Karpas-422 (cell line): ENCODE measurements at regions not wholly inside any gene's neighbourhood (a gene's known extent, or its start where the extent isn't known, plus 50 kb on each side); places are given as distances from the start of the nearest gene placed in this dataset.

ENCODE experiments used
- DNase-seq: peaks from one replicate; pipeline ENCODE4 v3.0.0-alpha.2; 2015
- H2AFZ ChIP-seq: fragments of 200-600 bp; sonication (generic); 2 replicates; pipeline ENCODE4 v1.6.1; 2014; ENCODE audit warnings: antibody characterized with exemption, low read length, mixed read lengths
- H3K27ac ChIP-seq: fragments of 200-600 bp; sonication (generic); 2 replicates; pipeline ENCODE4 v1.5.1; 2014; ENCODE audit warnings: mild to moderate bottlenecking, low read length, moderate library complexity
- H3K27me3 ChIP-seq: fragments of 200-600 bp; sonication (generic); 2 replicates; pipeline ENCODE4 v1.6.1; 2014; ENCODE audit warnings: low read length, mixed read lengths
- H3K36me3 ChIP-seq: fragments of 200-600 bp; sonication (generic); 2 replicates; pipeline ENCODE4 v1.6.1; 2014; ENCODE audit warnings: low read length, mixed read lengths; ENCODE audit not compliant: insufficient read depth
- H3K4me1 ChIP-seq: fragments of 200-600 bp; sonication (generic); 2 replicates; pipeline ENCODE4 v1.6.1; 2014; ENCODE audit warnings: mild to moderate bottlenecking, low read length, mixed read lengths
- H3K4me2 ChIP-seq: fragments of 200-600 bp; sonication (generic); 2 replicates; pipeline ENCODE4 v1.6.1; 2014; ENCODE audit warnings: low read length, low read depth, mild to moderate bottlenecking; ENCODE audit not compliant: poor library complexity, severe bottlenecking
- H3K4me3 ChIP-seq: fragments of 200-600 bp; sonication (generic); 2 replicates; pipeline ENCODE4 v1.5.1; 2014; ENCODE audit warnings: mild to moderate bottlenecking, antibody characterized with exemption, low read length, mixed read lengths
- H3K79me2 ChIP-seq: fragments of 200-600 bp; sonication (generic); 2 replicates; pipeline ENCODE4 v1.6.1; 2014; ENCODE audit warnings: mild to moderate bottlenecking, low read length, mixed read lengths
- H3K9ac ChIP-seq: fragments of 200-600 bp; sonication (generic); 2 replicates; pipeline ENCODE4 v1.6.0; 2014; ENCODE audit warnings: low read length
- H3K9me2 ChIP-seq: fragments of 200-600 bp; sonication (generic), shearing (Covaris generic); replicated peaks from 2 replicates; pipeline ENCODE4 v1.6.0; 2014; ENCODE audit warnings: mild to moderate bottlenecking, low read length, moderate library complexity; ENCODE audit not compliant: insufficient read depth
- H3K9me3 ChIP-seq: fragments of 300-700, 200-600 bp; sonication (generic); 2 replicates; pipeline ENCODE4 v1.6.1; 2014; ENCODE audit warnings: low read length, mixed read lengths
- H4K20me1 ChIP-seq: fragments of 200-600 bp; sonication (generic); 2 replicates; pipeline ENCODE4 v1.6.1; 2014; ENCODE audit warnings: mild to moderate bottlenecking, antibody characterized with exemption, low read length, low read depth; ENCODE audit not compliant: insufficient read depth

- DNase-seq = no peak
- H3K27ac ChIP-seq = no peak overlapping the region
- no peaks in the 10 kb centered on the region for H3K36me3 ChIP-seq
- H3K27me3 ChIP-seq = no peaks in the 10 kb centered on the region
- H2AFZ ChIP-seq = no peak overlapping the region
- H3K4me2 ChIP-seq = no peak overlapping the region
- peaks cover 6% of the 10 kb centered on the region for H3K4me1 ChIP-seq
- no peak overlapping the region for H3K4me3 ChIP-seq
- no peaks in the 10 kb centered on the region for H4K20me1 ChIP-seq
- H3K79me2 ChIP-seq = no peaks in the 10 kb centered on the region
- H3K9ac ChIP-seq = no peak overlapping the region
- no peaks in the 10 kb centered on the region for H3K9me2 ChIP-seq
- no peaks in the 10 kb centered on the region for H3K9me3 ChIP-seq
Measured at GRCh38 chr10:30759423-30759822, 129.9 kb upstream of the LYZL2 start.

GRCh38 chr10:30758338-30758737 is 128.8 kb upstream of the LYZL2 start:
- Histone ChIP-seq H3K9ac (no peak overlapping the region), H3K9me2 (no peaks in the 10 kb centered on the region), H3K4me1 (peaks cover 6% of the 10 kb centered on the region), H3K4me3 (no peak overlapping the region), H3K36me3 (no peaks in the 10 kb centered on the region), H3K79me2 (no peaks in the 10 kb centered on the region), H3K9me3 (no peaks in the 10 kb centered on the region), H2AFZ (no peak overlapping the region), H4K20me1 (no peaks in the 10 kb centered on the region), H3K4me2 (no peak overlapping the region), H3K27me3 (no peaks in the 10 kb centered on the region), H3K27ac (no peak overlapping the region)
- DNase-seq = no peak

GRCh38 chr10:30756896-30757295 is 127.3 kb upstream of the LYZL2 start:
- no peaks in the 10 kb centered on the region for H3K79me2 ChIP-seq
- no peak for DNase-seq
- H3K4me2 ChIP-seq = no peak overlapping the region
- no peaks in the 10 kb centered on the region for H3K9me3 ChIP-seq
- no peaks in the 10 kb centered on the region for H3K9me2 ChIP-seq
- no peak overlapping the region for H3K9ac ChIP-seq
- no peak overlapping the region for H3K27ac ChIP-seq
- no peaks in the 10 kb centered on the region for H4K20me1 ChIP-seq
- H3K36me3 ChIP-seq = no peaks in the 10 kb centered on the region
- H2AFZ ChIP-seq = no peak overlapping the region
- no peak overlapping the region for H3K4me3 ChIP-seq
- H3K27me3 ChIP-seq = no peaks in the 10 kb centered on the region
- peaks cover 6% of the 10 kb centered on the region for H3K4me1 ChIP-seq

DNA sequence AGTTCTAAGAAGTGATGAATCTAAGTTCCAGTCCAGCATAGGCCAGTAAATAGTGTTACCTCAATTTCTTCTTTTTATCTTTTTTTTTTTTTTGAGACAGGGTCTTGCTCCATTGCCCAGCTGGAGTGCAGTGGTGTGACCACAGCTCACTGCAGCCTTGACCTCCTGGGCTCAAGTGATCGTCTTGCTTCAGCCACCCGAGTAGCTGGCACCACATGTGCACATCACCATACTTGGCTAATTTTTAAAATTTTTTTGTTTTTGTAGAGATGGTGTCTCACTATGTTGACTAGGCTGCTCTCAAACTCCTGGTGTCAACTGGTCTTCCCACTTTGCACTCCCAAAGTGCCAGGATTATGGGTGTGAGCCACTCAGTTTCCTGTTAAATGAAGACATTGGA is 126.6 kb upstream of the LYZL2 start:
- Histone ChIP-seq H3K9me2 (no peaks in the 10 kb centered on the region), H4K20me1 (no peaks in the 10 kb centered on the region), H3K4me3 (no peak overlapping the region), H3K4me1 (peaks cover 12% of the 10 kb centered on the region), H3K9me3 (no peaks in the 10 kb centered on the region), H2AFZ (no peak overlapping the region), H3K27ac (no peak overlapping the region), H3K27me3 (no peaks in the 10 kb centered on the region), H3K4me2 (no peak overlapping the region), H3K9ac (no peak overlapping the region), H3K36me3 (no peaks in the 10 kb centered on the region), H3K79me2 (no peaks in the 10 kb centered on the region)
- no peak for DNase-seq

GRCh38 chr10:30755441-30755953 is 125.9 kb upstream of the LYZL2 start:
- no peak for DNase-seq
- H3K36me3 ChIP-seq = no peaks in the 10 kb centered on the region
- no peaks in the 10 kb centered on the region for H3K9me3 ChIP-seq
- H4K20me1 ChIP-seq = no peaks in the 10 kb centered on the region
- H3K4me3 ChIP-seq = no peak overlapping the region
- H3K79me2 ChIP-seq = no peaks in the 10 kb centered on the region
- H3K27me3 ChIP-seq = no peaks in the 10 kb centered on the region
- H3K27ac ChIP-seq = no peak overlapping the region
- no peak overlapping the region for H3K4me2 ChIP-seq
- H3K4me1 ChIP-seq = peaks cover 19% of the 10 kb centered on the region
- H2AFZ ChIP-seq = no peak overlapping the region
- no peaks in the 10 kb centered on the region for H3K9me2 ChIP-seq
- H3K9ac ChIP-seq = no peak overlapping the region

DNA sequence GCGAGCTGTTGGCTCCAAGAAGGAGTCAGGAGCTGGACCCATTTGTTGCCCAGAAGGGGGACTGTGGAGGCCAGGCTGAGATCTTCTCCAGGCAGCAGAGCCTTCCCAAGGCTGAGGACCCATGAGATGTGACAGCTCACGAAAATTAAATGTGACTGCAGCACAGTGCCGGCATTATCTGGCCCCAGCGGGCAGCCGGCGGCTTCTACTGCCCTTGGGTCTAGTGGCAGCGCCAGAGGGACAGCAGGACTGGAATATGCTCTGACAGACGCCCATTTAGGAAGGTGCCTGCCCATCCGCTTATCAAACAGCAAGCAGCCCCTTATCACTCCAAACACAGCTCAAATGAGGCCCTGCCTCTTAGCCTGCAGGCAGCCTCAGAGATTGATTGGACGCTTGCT is 122.9 kb upstream of the LYZL2 start:
- Histone ChIP-seq H3K27me3 (no peaks in the 10 kb centered on the region), H3K9me3 (no peaks in the 10 kb centered on the region), H3K27ac (no peak overlapping the region), H3K79me2 (no peaks in the 10 kb centered on the region), H4K20me1 (no peaks in the 10 kb centered on the region), H3K4me1 (peaks cover 14% of the 10 kb centered on the region), H3K4me2 (no peak overlapping the region), H3K9ac (no peak overlapping the region), H3K36me3 (no peaks in the 10 kb centered on the region), H2AFZ (no peak overlapping the region), H3K9me2 (no peaks in the 10 kb centered on the region), H3K4me3 (no peak overlapping the region)
- no peak for DNase-seq

- Histone ChIP-seq H3K79me2 (no peaks in the 10 kb centered on the region), H2AFZ (peak overlapping the region; percentile 63; the same call in 1 of the 2 replicates)
Measured at GRCh38 chr10:30751678-30752331, 122.3 kb upstream of the LYZL2 start.

GRCh38 chr10:30750971-30751677 is 121.6 kb upstream of the LYZL2 start:
- Histone ChIP-seq H3K27me3 (no peaks in the 10 kb centered on the region), H3K79me2 (no peaks in the 10 kb centered on the region), H3K4me3 (peak overlapping the region; percentile 19; the same call in 1 of the 2 replicates), H3K27ac (no peak overlapping the region), H3K36me3 (no peaks in the 10 kb centered on the region), H2AFZ (peak overlapping the region; percentile 63; the same call in 1 of the 2 replicates), H4K20me1 (no peaks in the 10 kb centered on the region), H3K9ac (0 out of 2 replicates have a peak overlapping the region, but pooled peaks have one; percentile 11), H3K4me1 (peaks cover 14% of the 10 kb centered on the region), H3K4me2 (peak overlapping the region; percentile 61), H3K9me3 (no peaks in the 10 kb centered on the region), H3K9me2 (no peaks in the 10 kb centered on the region)
- DNase-seq = no peak

More at GRCh38 chr10:30751678-30752331, 122.3 kb upstream of the LYZL2 start:
- no peaks in the 10 kb centered on the region for H4K20me1 ChIP-seq
- peaks cover 14% of the 10 kb centered on the region for H3K4me1 ChIP-seq
- H3K36me3 ChIP-seq = no peaks in the 10 kb centered on the region
- peak overlapping the region; percentile 11; the same call in 1 of the 2 replicates for H3K9ac ChIP-seq
- no peaks in the 10 kb centered on the region for H3K9me3 ChIP-seq
- H3K4me2 ChIP-seq = peak overlapping the region; percentile 61
- no peaks in the 10 kb centered on the region for H3K9me2 ChIP-seq
- no peaks in the 10 kb centered on the region for H3K27me3 ChIP-seq
- no peak overlapping the region for H3K27ac ChIP-seq
- peak overlapping the region; percentile 19; the same call in 1 of the 2 replicates for H3K4me3 ChIP-seq
- DNase-seq = peak; percentile 85
